H1 (cell line): ENCODE measurements at regions not wholly inside any gene's neighbourhood (a gene's known extent, or its start where the extent isn't known, plus 50 kb on each side); places are given as distances from the start of the nearest gene placed in this dataset.

Source experiments
- CTCF ChIA-PET: fragments of 300-600 bp; sonication (Branson Sonifier 250); formaldehyde crosslinking; loops from one replicate; lab custom pipeline; 2021; ENCODE audit not compliant: partially characterized antibody; lab: Charles Lee
- POLR2A ChIA-PET: fragments of 300-600 bp; sonication (Branson Sonifier 250); formaldehyde crosslinking; loops from one replicate; lab custom pipeline; 2021; ENCODE audit warnings: inconsistent platforms; ENCODE audit not compliant: partially characterized antibody; lab: Charles Lee
- DNase-seq, 2 experiments: peaks; one replicate each; pipeline versions ENCODE4 v3.0.0 to v3.0.0-alpha.2; 2010 to 2022; ENCODE audit warnings: low spot score in 2 of 2, low read depth in 1 of 2, mixed read lengths in 1 of 2
- FAIRE-seq: peaks from 2 replicates; lab custom pipeline; 2011; peaks lifted over from hg19 to GRCh38; lab: Jason Lieb, UNC
- H2AFZ ChIP-seq: 2 replicates; pipeline ENCODE4 v1.8.1; 2012; ENCODE audit warnings: low read length, inconsistent platforms
- H2AK5ac ChIP-seq: 2 replicates; pipeline ENCODE4 v1.6.1; 2013; ENCODE audit warnings: low read depth, low read length
- H2BK120ac ChIP-seq: replicated peaks from 2 replicates; pipeline ENCODE3; 2013; ENCODE audit warnings: low read depth, low read length, inconsistent platforms
- H2BK12ac ChIP-seq: 2 replicates; pipeline ENCODE4 v1.6.1; 2013; ENCODE audit warnings: low read depth, low read length
- H2BK15ac ChIP-seq: 2 replicates; pipeline ENCODE4 v1.6.1; 2013; ENCODE audit warnings: low read length
- H2BK20ac ChIP-seq: 2 replicates; pipeline ENCODE4 v1.6.1; 2013; ENCODE audit warnings: low read length
- H2BK5ac ChIP-seq: 2 replicates; pipeline ENCODE4 v1.6.1; 2013; ENCODE audit warnings: low read depth, low read length
- H3K14ac ChIP-seq: 2 replicates; pipeline ENCODE4 v1.6.1; 2013; ENCODE audit warnings: inconsistent platforms; ENCODE audit not compliant: insufficient read length
- H3K18ac ChIP-seq: 2 replicates; pipeline ENCODE4 v1.6.1; 2013; ENCODE audit warnings: low read length; ENCODE audit errors: extremely low read depth
- H3K23ac ChIP-seq: 2 replicates; pipeline ENCODE4 v1.6.1; 2013; ENCODE audit warnings: inconsistent platforms; ENCODE audit not compliant: insufficient read length
- H3K23me2 ChIP-seq: 2 replicates; pipeline ENCODE4 v1.6.1; 2013; ENCODE audit warnings: low read depth, low read length
- H3K27ac ChIP-seq: 2 replicates; pipeline ENCODE4 v1.6.1; 2011; ENCODE audit warnings: low read depth, low read length, inconsistent platforms
- H3K27me3 ChIP-seq, 4 experiments: replicated peaks in 1 of 4; 1 replicate in 1 of 4; 2 replicates in 3 of 4; pipeline versions ENCODE4 v1.6.1 to v1.8.1; 2011 to 2013; ENCODE audit warnings: low read length in 3 of 4, mild to moderate bottlenecking in 3 of 4, inconsistent platforms in 2 of 4, mixed read lengths in 2 of 4, moderate library complexity in 1 of 4; ENCODE audit not compliant: control insufficient read depth in 3 of 4, insufficient read depth in 3 of 4; ENCODE audit errors: extremely low read depth in 1 of 4
- H3K36me3 ChIP-seq, 4 experiments: 2 replicates each; pipeline versions ENCODE4 v1.6.1 to v1.8.1; 2011 to 2013; ENCODE audit warnings: mild to moderate bottlenecking in 4 of 4, low read length in 3 of 4, moderate library complexity in 2 of 4, control low read depth in 1 of 4, inconsistent platforms in 1 of 4; ENCODE audit not compliant: insufficient read depth in 4 of 4, control insufficient read depth in 2 of 4
- H3K4ac ChIP-seq: replicated peaks from 2 replicates; pipeline ENCODE3; 2013; ENCODE audit warnings: low read length, low read depth, mixed read lengths, inconsistent platforms; ENCODE audit not compliant: insufficient read length
- H3K4me1 ChIP-seq, 4 experiments: replicated peaks in 1 of 4; 1 replicate in 1 of 4; 2 replicates in 3 of 4; pipeline versions ENCODE4 v1.6.1 to v1.8.1; 2011 to 2013; ENCODE audit warnings: low read length in 3 of 4, inconsistent platforms in 2 of 4, mixed read lengths in 1 of 4; ENCODE audit not compliant: insufficient read depth in 4 of 4, control insufficient read depth in 3 of 4
- H3K4me2 ChIP-seq, 2 experiments: 2 replicates each; pipeline versions ENCODE4 v1.6.1 to v1.8.1; 2011 to 2013; ENCODE audit warnings: low read depth in 2 of 2, low read length in 2 of 2, control low read depth in 1 of 2, inconsistent platforms in 1 of 2, mild to moderate bottlenecking in 1 of 2; ENCODE audit not compliant: insufficient read depth in 1 of 2
- H3K4me3 ChIP-seq, 4 experiments: fragments of 200-600, 300-600 bp in 1 of 4; sonication (generic), shearing (Covaris generic), sonication (Bioruptor Twin) in 1 of 4; 2 replicates each; pipeline versions ENCODE4 v1.5.1 to v1.8.1; 2011 to 2016; ENCODE audit warnings: low read length in 4 of 4, low read depth in 3 of 4, control low read depth in 2 of 4, inconsistent platforms in 2 of 4, mild to moderate bottlenecking in 2 of 4, mixed read lengths in 1 of 4, moderate library complexity in 1 of 4; ENCODE audit not compliant: insufficient read depth in 2 of 4; ENCODE audit errors: extremely low read depth in 1 of 4
- H3K56ac ChIP-seq: replicated peaks from 2 replicates; pipeline ENCODE3; 2013; ENCODE audit warnings: low read depth, mild to moderate bottlenecking, mixed read lengths, low read length, inconsistent platforms; ENCODE audit not compliant: insufficient read length
- H3K79me1 ChIP-seq: 2 replicates; pipeline ENCODE4 v1.6.1; 2013; ENCODE audit warnings: low read depth, low read length, control low read depth
- H3K79me2 ChIP-seq, 2 experiments: 2 replicates each; pipeline versions ENCODE4 v1.6.1 to v1.8.1; 2012 to 2013; ENCODE audit warnings: low read length in 2 of 2, mild to moderate bottlenecking in 2 of 2, inconsistent platforms in 1 of 2; ENCODE audit not compliant: insufficient read depth in 2 of 2, control insufficient read depth in 1 of 2
- H3K9ac ChIP-seq, 4 experiments: replicated peaks in 1 of 4; 1 replicate in 1 of 4; 2 replicates in 3 of 4; pipeline versions ENCODE4 v1.6.1 to v1.8.1; 2011 to 2013; ENCODE audit warnings: low read depth in 3 of 4, low read length in 3 of 4, control low read depth in 2 of 4, mild to moderate bottlenecking in 2 of 4, moderate library complexity in 2 of 4, inconsistent platforms in 1 of 4; ENCODE audit errors: extremely low read depth in 1 of 4
- H3K9me3 ChIP-seq, 2 experiments: 2 replicates each; pipeline versions ENCODE4 v1.6.1 to v1.8.1; 2012 to 2013; ENCODE audit warnings: mild to moderate bottlenecking in 2 of 2, moderate library complexity in 2 of 2, control low read depth in 1 of 2, inconsistent platforms in 1 of 2, low read depth in 1 of 2, low read length in 1 of 2, mixed read lengths in 1 of 2; ENCODE audit not compliant: insufficient read depth in 2 of 2
- H4K20me1 ChIP-seq, 2 experiments: replicated peaks in 1 of 2; 2 replicates each; pipeline versions ENCODE3 to v1.8.1; 2011 to 2013; ENCODE audit warnings: inconsistent platforms in 2 of 2, low read length in 2 of 2, mild to moderate bottlenecking in 1 of 2; ENCODE audit not compliant: insufficient read depth in 2 of 2, control insufficient read depth in 1 of 2
- H4K5ac ChIP-seq: 2 replicates; pipeline ENCODE4 v1.6.1; 2013; ENCODE audit warnings: low read length, low read depth, mixed read lengths, inconsistent platforms; ENCODE audit not compliant: insufficient read length
- H4K8ac ChIP-seq: 2 replicates; pipeline ENCODE4 v1.8.0; 2013; ENCODE audit warnings: mild to moderate bottlenecking, moderate library complexity, low read length, inconsistent platforms; ENCODE audit not compliant: insufficient read depth; ENCODE audit errors: extremely low read depth
- H4K91ac ChIP-seq: replicated peaks from 2 replicates; pipeline ENCODE3; 2013; ENCODE audit warnings: low read length, mixed read lengths, inconsistent platforms; ENCODE audit not compliant: insufficient read length
- BACH1 ChIP-seq: IDR thresholded peaks from 2 replicates; pipeline ENCODE4 v1.6.1; 2012; ENCODE audit warnings: low read length, improper control_type of control experiment
- MAFK ChIP-seq: IDR thresholded peaks from 2 replicates; pipeline ENCODE4 v1.6.1; 2012; ENCODE audit warnings: low read depth, mild to moderate bottlenecking, improper control_type of control experiment, low read length
- POLR2A ChIP-seq, 2 experiments: IDR thresholded peaks; 1 replicate in 1 of 2; 2 replicates in 1 of 2; pipeline ENCODE4 v1.6.1; 2011; ENCODE audit warnings: low read depth in 2 of 2, low read length in 2 of 2, mild to moderate bottlenecking in 2 of 2; ENCODE audit errors: control extremely low read depth in 1 of 2
- RNF2 ChIP-seq: fragments of 200-900, 300-1000 bp; sonication (generic); IDR thresholded peaks from 2 replicates; pipeline ENCODE4 v1.7.1; 2016; ENCODE audit warnings: borderline replicate concordance, low read depth, mild to moderate bottlenecking, antibody characterized with exemption, low read length; ENCODE audit not compliant: poor library complexity, severe bottlenecking; ENCODE audit errors: missing control alignments
- SAP30 ChIP-seq: fragments of 300-600 bp; sonication (generic); IDR thresholded peaks from 2 replicates; pipeline ENCODE4 v1.7.1; 2012; ENCODE audit warnings: low read length, moderate library complexity, mild to moderate bottlenecking, inconsistent platforms; ENCODE audit not compliant: insufficient read depth, insufficient replicate concordance
- SP4 ChIP-seq: IDR thresholded peaks from 2 replicates; pipeline ENCODE4 v1.6.1; 2012; ENCODE audit warnings: low read length, inconsistent platforms
- YY1 ChIP-seq: IDR thresholded peaks from 2 replicates; pipeline ENCODE4 v1.6.1; 2011; ENCODE audit warnings: low read depth, mild to moderate bottlenecking, low read length
- WGBS, 2 experiments: shearing (Covaris generic) in 1 of 2; methylation state at CpG; one replicate each; pipeline versions ENCODE4 v1.1.6 to v1.1.7; 2013 to 2015; ENCODE audit warnings: low lambda C conversion rate in 2 of 2, mixed read lengths in 2 of 2, inconsistent platforms in 1 of 2, low coverage in 1 of 2, missing lambda C conversion rate in 1 of 2; ENCODE audit not compliant: insufficient replicate concordance in 2 of 2, insufficient coverage in 1 of 2, insufficient read length in 1 of 2; ENCODE audit errors: extremely low coverage in 1 of 2, missing lambda C conversion rate in 1 of 2; 5-methylcytosine and 5-hydroxymethylcytosine counted together

DNA sequence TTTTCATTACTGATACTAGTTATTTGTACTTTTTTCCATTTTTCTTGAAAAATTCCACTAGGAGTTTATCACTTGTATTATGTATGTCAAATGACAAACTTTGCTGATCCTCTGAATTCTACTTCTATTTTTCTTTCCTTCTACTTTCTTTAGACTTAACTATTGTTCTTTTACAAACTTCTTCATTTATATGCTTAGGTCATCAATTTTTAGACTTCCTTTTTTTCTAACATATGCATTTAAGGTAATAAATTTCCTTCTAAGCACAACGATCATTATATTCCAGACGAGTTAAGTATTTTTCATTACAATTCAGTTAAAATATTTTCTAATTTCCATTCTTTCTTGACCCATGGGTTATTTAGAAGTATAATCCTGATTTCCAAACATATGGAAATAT, 240.8 kb downstream of the NHLRC3 start:
- H3K79me1 ChIP-seq = no peaks in the 10 kb centered on the region

More for the DNA sequence above, 240.8 kb downstream of the NHLRC3 start:
- no peak for DNase-seq
- no peak overlapping the region for H4K91ac ChIP-seq
- H3K23me2 ChIP-seq = no peaks in the 10 kb centered on the region
- no peak overlapping the region for H2BK120ac ChIP-seq
- no peaks in the 10 kb centered on the region for H4K20me1 ChIP-seq
- WGBS, 2 experiments = 89% methylated on average over 2 of the region's 2 CpGs; no CpG with 5 or more reads in 1 of the 2 experiments
- H3K4ac ChIP-seq = no peak overlapping the region
- no peak overlapping the region for H3K56ac ChIP-seq
- no peak overlapping the region for H2AFZ ChIP-seq
- TF ChIP-seq YY1 = no peak
- TF ChIP-seq RNF2 = no peak
- TF ChIP-seq SAP30 = no peak
- TF ChIP-seq BACH1 = no peak
- TF ChIP-seq POLR2A (IDR thresholded peaks at IDR 0.05; ENCODE audit: control extremely low read depth in 1 of 2, low read depth in 2 of 2, low read length in 2 of 2) = no peak
- TF ChIP-seq MAFK = peak; percentile 86; the same call in 1 of the 2 replicates
- TF ChIP-seq SP4 = no peak
- TF ChIP-seq, all 59 proteins: peak for 1
- no peaks in the 10 kb centered on the region for H3K9me3 ChIP-seq
- no peak overlapping the region for H3K14ac ChIP-seq
- H2BK12ac ChIP-seq = no peak overlapping the region
- no peak for FAIRE-seq
- H3K23ac ChIP-seq = no peak overlapping the region
- no peaks in the 10 kb centered on the region for H3K36me3 ChIP-seq
- no peak overlapping the region for H3K27ac ChIP-seq
- no peak overlapping the region for H2BK5ac ChIP-seq
- no peaks in the 10 kb centered on the region for H3K27me3 ChIP-seq
- no peak overlapping the region for H3K4me3 ChIP-seq
- H4K8ac ChIP-seq = no peak overlapping the region
- no peak overlapping the region for H3K4me2 ChIP-seq
- H2BK15ac ChIP-seq = no peak overlapping the region
- no peak overlapping the region for H2AK5ac ChIP-seq
- H3K79me2 ChIP-seq = no peaks in the 10 kb centered on the region
- POLR2A ChIA-PET = no interaction called here
- H4K5ac ChIP-seq = no peak overlapping the region
- H3K9ac ChIP-seq = no peak overlapping the region
- H3K18ac ChIP-seq = no peak overlapping the region
- no peak overlapping the region for H2BK20ac ChIP-seq
- CTCF ChIA-PET = no interaction called here
- H3K4me1 ChIP-seq = no peaks in the 10 kb centered on the region
